K562 (cell line): ENCODE measurements at regions not wholly inside any gene's neighbourhood (a gene's known extent, or its start where the extent isn't known, plus 50 kb on each side); places are given as distances from the start of the nearest gene placed in this dataset.

Source experiments
- ATAC-seq: fragments of 200-7000 bp; cut with Tn5 transposase; 3 replicates; pipeline ENCODE4 v1.9.1; 2020; ENCODE audit warnings: moderate library complexity
- BruUV-seq: library from RNA; stranded (reverse); fragments of 400-500 nt; replicated peaks from 2 replicates; lab custom pipeline; 2021; lab: Mats Ljungman, UMichigan
- CTCF ChIA-PET: fragments of 300-600 bp; formaldehyde crosslinking; extraction: SDS; loops from one replicate; lab custom pipeline; 2021; ENCODE audit warnings: low intra/inter-chr PET ratio; lab: Yijun Ruan, JAX
- POLR2A ChIA-PET: fragments of 300-600, 350-650 bp; sonication (Branson Sonifier 250); formaldehyde crosslinking; extraction: SDS; loops from one replicate; lab custom pipeline; 2021; ENCODE audit warnings: antibody characterized with exemption, inconsistent platforms; lab: Yijun Ruan, JAX
- DNase-seq, 4 experiments: peaks; one replicate each; pipeline versions ENCODE4 v3.0.0 to v3.0.0-alpha.2; 2011 to 2018; ENCODE audit warnings: low spot score in 3 of 4, mixed read lengths in 3 of 4; ENCODE audit errors: extremely low read depth in 1 of 4
- FAIRE-seq: peaks from 2 replicates; lab custom pipeline; 2011; peaks lifted over from hg19 to GRCh38; lab: Jason Lieb, UNC
- H2AFZ ChIP-seq: 2 replicates; pipeline ENCODE4 v1.6.0; 2011; ENCODE audit warnings: low read depth, low read length, control low read depth, inconsistent platforms
- H3K27ac ChIP-seq: fragments of 200-600 bp; 3 replicates; pipeline ENCODE4 v1.8.0; 2011; ENCODE audit warnings: low read depth, mild to moderate bottlenecking, control low read depth, inconsistent platforms, low read length, moderate library complexity, mixed read lengths; ENCODE audit errors: extremely low read depth
- H3K27me3 ChIP-seq, 2 experiments: fragments of 300-600 bp in 1 of 2; 2 replicates in 1 of 2; 3 replicates in 1 of 2; pipeline versions ENCODE4 v1.6.0 to v1.8.0; 2011; ENCODE audit warnings: inconsistent platforms in 2 of 2, low read length in 2 of 2, mild to moderate bottlenecking in 1 of 2, mixed read lengths in 1 of 2, moderate library complexity in 1 of 2; ENCODE audit not compliant: control insufficient read depth in 2 of 2, insufficient read depth in 2 of 2
- H3K36me3 ChIP-seq: fragments of 300-600 bp; 3 replicates; pipeline ENCODE4 v1.8.0; 2011; ENCODE audit warnings: mild to moderate bottlenecking, low read length, inconsistent platforms; ENCODE audit not compliant: control insufficient read depth, insufficient read depth
- H3K4me1 ChIP-seq, 2 experiments: fragments of 200-600 bp in 1 of 2; replicated peaks in 1 of 2; 2 replicates in 1 of 2; 3 replicates in 1 of 2; pipeline versions ENCODE4 v1.5.1 to v1.8.0; 2011; ENCODE audit warnings: inconsistent platforms in 2 of 2, low read length in 2 of 2, mild to moderate bottlenecking in 1 of 2, mixed read lengths in 1 of 2, moderate library complexity in 1 of 2; ENCODE audit not compliant: control insufficient read depth in 2 of 2, insufficient read depth in 2 of 2
- H3K4me2 ChIP-seq: 2 replicates; pipeline ENCODE4 v1.6.1; 2011; ENCODE audit warnings: low read length, control low read depth, inconsistent platforms, mixed read lengths; ENCODE audit not compliant: insufficient read depth
- H3K4me3 ChIP-seq: fragments of 200-600 bp; sonication (generic), shearing (Covaris generic); 2 replicates; pipeline ENCODE4 v1.5.1; 2016; ENCODE audit warnings: control low read depth, inconsistent platforms
- H3K79me2 ChIP-seq: fragments of 200-600 bp; 3 replicates; pipeline ENCODE4 v1.8.0; 2011; ENCODE audit warnings: low read length, inconsistent platforms; ENCODE audit not compliant: control insufficient read depth, insufficient read depth
- H3K9ac ChIP-seq, 2 experiments: 2 replicates each; pipeline versions ENCODE4 v1.6.0 to v1.6.1; 2011; ENCODE audit warnings: low read depth in 2 of 2, low read length in 2 of 2, control low read depth in 1 of 2, inconsistent platforms in 1 of 2, mild to moderate bottlenecking in 1 of 2, mixed read lengths in 1 of 2; ENCODE audit not compliant: insufficient read depth in 1 of 2
- H3K9me1 ChIP-seq: one replicate; pipeline ENCODE4 v1.6.0; 2011; ENCODE audit warnings: inconsistent platforms, mild to moderate bottlenecking, low read length, moderate library complexity; ENCODE audit not compliant: control insufficient read depth, insufficient read depth
- H3K9me3 ChIP-seq: replicated peaks from 2 replicates; pipeline ENCODE4 v1.5.1; 2011; ENCODE audit warnings: low read depth, low read length, inconsistent platforms; ENCODE audit not compliant: control insufficient read depth, insufficient read depth
- H4K20me1 ChIP-seq: replicated peaks from 2 replicates; pipeline ENCODE4 v1.6.1; 2011; ENCODE audit warnings: low read length, inconsistent platforms, mixed read lengths; ENCODE audit not compliant: control insufficient read depth, insufficient read depth
- C11orf30 ChIP-seq: fragments of 450-650 bp; IDR thresholded peaks from 2 replicates; pipeline ENCODE4 v1.6.1; 2016; ENCODE audit warnings: low read depth, mild to moderate bottlenecking
- HSF4 ChIP-seq: fragments of 250-450 bp; sonication (Bioruptor Pico); IDR thresholded peaks from 2 replicates; pipeline ENCODE4 v2.1.2; 2022; ENCODE audit warnings: mild to moderate bottlenecking, moderate library complexity, borderline replicate concordance
- USF2 ChIP-seq: sonication (generic); formaldehyde crosslinking; IDR thresholded peaks from 2 replicates; pipeline ENCODE4 v1.5.0; 2020; ENCODE audit warnings: missing genetic modification reagents
- WGBS: fragments of 100-300 bp; shearing (Covaris generic); methylation state at CpG from one replicate; pipeline ENCODE4 v1.1.6; 2016; ENCODE audit warnings: low coverage, mixed read lengths; ENCODE audit not compliant: insufficient coverage; ENCODE audit errors: missing lambda C conversion rate; 5-methylcytosine and 5-hydroxymethylcytosine counted together
- in situ Hi-C: fragments of 300-500 bp; cut with MboI; formaldehyde crosslinking; loops from 4 replicates; pipeline ENCODE4 v1.15.0; 2018; ENCODE audit warnings: inconsistent platforms, mixed read lengths
- intact Hi-C: fragments of 100-400 bp; cut with micrococcal nuclease; formaldehyde crosslinking; loops from 2 replicates; pipeline ENCODE4 v1.14.2; 2022
- TF ChIP-seq, protein P1 (sequence below): conservative IDR thresholded peaks from 2 replicates; pipeline ENCODE4 v1.6.1; 2011; ENCODE audit warnings: low read depth, mild to moderate bottlenecking, low read length; ENCODE audit not compliant: control insufficient read depth

- ChIA-PET POLR2A (no interaction called here), CTCF (no interaction called here)
- in situ Hi-C loops (no loop called here), intact Hi-C loops (no loop called here)
- 0% methylated on average over 8 of the region's 8 CpGs for WGBS
- Histone ChIP-seq H3K27me3 (peaks cover 9 to 28% of the 10 kb centered on the region in 2 experiments; a peak in 3 of 5 replicates), H3K9me1 (no peaks in the 10 kb centered on the region), H3K9me3 (no peaks in the 10 kb centered on the region), H3K36me3 (no peaks in the 10 kb centered on the region), H3K79me2 (no peaks in the 10 kb centered on the region), H3K9ac (no peak overlapping the region), H3K4me1 (no peaks in the 10 kb centered on the region), H3K4me2 (no peak overlapping the region), H4K20me1 (no peaks in the 10 kb centered on the region; the same call in 1 of the 2 replicates), H3K4me3 (no peak overlapping the region)
- FAIRE-seq, result no peak
- no TSS peak for BruUV-seq
- TF ChIP-seq, protein P1, sequence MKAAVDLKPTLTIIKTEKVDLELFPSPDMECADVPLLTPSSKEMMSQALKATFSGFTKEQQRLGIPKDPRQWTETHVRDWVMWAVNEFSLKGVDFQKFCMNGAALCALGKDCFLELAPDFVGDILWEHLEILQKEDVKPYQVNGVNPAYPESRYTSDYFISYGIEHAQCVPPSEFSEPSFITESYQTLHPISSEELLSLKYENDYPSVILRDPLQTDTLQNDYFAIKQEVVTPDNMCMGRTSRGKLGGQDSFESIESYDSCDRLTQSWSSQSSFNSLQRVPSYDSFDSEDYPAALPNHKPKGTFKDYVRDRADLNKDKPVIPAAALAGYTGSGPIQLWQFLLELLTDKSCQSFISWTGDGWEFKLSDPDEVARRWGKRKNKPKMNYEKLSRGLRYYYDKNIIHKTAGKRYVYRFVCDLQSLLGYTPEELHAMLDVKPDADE, result no peak
- no peak for TF ChIP-seq C11orf30
- TF ChIP-seq HSF4 (CRISPR knock-in tag), result no peak
- no peak for TF ChIP-seq USF2
- TF ChIP-seq, all 486 proteins: peak for 0
- DNase-seq (no peak), ATAC-seq (no peak)
- Histone ChIP-seq H2AFZ (no peak overlapping the region), H3K27ac (no peak overlapping the region)
Measured at GRCh38 chr5:6110441-6111005, 267.8 kb downstream of the MED10 start.
